GM18520 (cell line): ENCODE measurements at regions not wholly inside any gene's neighbourhood (a gene's known extent, or its start where the extent isn't known, plus 50 kb on each side); places are given as distances from the start of the nearest gene placed in this dataset.

Experiments
- ATAC-seq: cut with Tn5 transposase; IDR thresholded peaks from one replicate; pipeline ENCODE4 v1.9.1; 2021; ENCODE audit not compliant: unreplicated experiment

GRCh38 chr2:16507655-16508489, 157.8 kb downstream of the CYRIA start:
- no peak for ATAC-seq

- ATAC-seq, result no peak
Observed at GRCh38 chr2:16506366-16506765, 159.3 kb downstream of the CYRIA start.

GRCh38 chr2:16496426-16497388, 168.9 kb downstream of the CYRIA start:
- no peak for ATAC-seq

- ATAC-seq, result no peak
Observed at GRCh38 chr2:16495509-16496208, 170.0 kb downstream of the CYRIA start.

GRCh38 chr2:16494836-16495508, 170.7 kb downstream of the CYRIA start:
- ATAC-seq, result no peak

- ATAC-seq, result no peak
Observed at GRCh38 chr2:16493788-16494187, 171.8 kb downstream of the CYRIA start.

- ATAC-seq, result no peak
Observed at GRCh38 chr2:16487686-16488085, 177.9 kb downstream of the CYRIA start.

- no peak for ATAC-seq
Observed at GRCh38 chr2:16485251-16485650, 180.4 kb downstream of the CYRIA start.

GRCh38 chr2:16482460-16482859, 183.2 kb downstream of the CYRIA start:
- ATAC-seq, result no peak

GRCh38 chr2:16481351-16481750, 184.3 kb downstream of the CYRIA start:
- ATAC-seq, result no peak

- no peak for ATAC-seq
Observed at GRCh38 chr2:16479721-16480120, 185.9 kb downstream of the CYRIA start.

GRCh38 chr2:16478434-16479210, 187.0 kb downstream of the CYRIA start:
- ATAC-seq, result no peak

GRCh38 chr2:16477648-16478047, 188.0 kb downstream of the CYRIA start:
- no peak for ATAC-seq

GRCh38 chr2:16476866-16477265, 188.8 kb downstream of the CYRIA start:
- ATAC-seq, result no peak

GRCh38 chr2:16475986-16476567, 189.6 kb downstream of the CYRIA start:
- no peak for ATAC-seq

GRCh38 chr2:16475586-16475985, 190.0 kb downstream of the CYRIA start:
- no peak for ATAC-seq

GRCh38 chr2:16473575-16473974, 192.1 kb downstream of the CYRIA start:
- ATAC-seq, result no peak

GRCh38 chr2:16470936-16471490, 194.6 kb downstream of the CYRIA start:
- no peak for ATAC-seq

- no peak for ATAC-seq
Observed at GRCh38 chr2:16466821-16467151, 198.8 kb downstream of the CYRIA start.
